Lower leg skin (tissue), 3 donors: ENCODE measurements at regions not wholly inside any gene's neighbourhood (a gene's known extent, or its start where the extent isn't known, plus 50 kb on each side); places are given as distances from the start of the nearest gene placed in this dataset.

Experiments used
- POLR2A ChIP-seq, 2 donors: fragments of 450-650 bp; IDR thresholded peaks; one replicate each; pipeline ENCODE4 v1.6.1; 2016 to 2017; ENCODE audit warnings: antibody characterized with exemption in 2 of 2, mild to moderate bottlenecking in 1 of 2, moderate library complexity in 1 of 2
- TF ChIP-seq, protein P1 (sequence below), 3 donors: fragments of 450-650 bp; IDR thresholded peaks; one replicate each; pipeline ENCODE4 v1.5.1; 2016; ENCODE audit warnings: antibody characterized with exemption in 3 of 3, mild to moderate bottlenecking in 3 of 3, moderate library complexity in 2 of 3

DNA sequence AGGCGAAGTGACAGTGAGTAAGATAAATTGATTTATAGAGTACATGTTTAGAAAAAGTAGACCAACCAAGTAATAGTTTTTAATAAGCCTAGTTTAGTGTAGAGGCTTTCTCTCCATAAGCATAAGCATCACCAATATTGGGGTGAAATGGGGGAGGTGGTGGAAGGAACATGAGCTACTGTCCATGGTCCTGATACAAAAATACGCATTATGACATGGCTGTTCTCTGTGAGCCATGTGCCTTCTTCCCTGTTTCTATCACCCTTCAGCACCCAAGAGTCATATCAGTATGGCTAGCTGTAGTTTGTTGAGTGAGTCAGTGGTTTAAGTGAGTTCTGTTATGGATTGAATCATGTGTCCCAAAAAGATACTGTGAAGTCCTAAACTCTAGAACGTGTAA lies 150.8 kb downstream of the EDN1 start:
- no peak for TF ChIP-seq POLR2A (IDR thresholded peaks at IDR 0.05)
- TF ChIP-seq, protein P1, sequence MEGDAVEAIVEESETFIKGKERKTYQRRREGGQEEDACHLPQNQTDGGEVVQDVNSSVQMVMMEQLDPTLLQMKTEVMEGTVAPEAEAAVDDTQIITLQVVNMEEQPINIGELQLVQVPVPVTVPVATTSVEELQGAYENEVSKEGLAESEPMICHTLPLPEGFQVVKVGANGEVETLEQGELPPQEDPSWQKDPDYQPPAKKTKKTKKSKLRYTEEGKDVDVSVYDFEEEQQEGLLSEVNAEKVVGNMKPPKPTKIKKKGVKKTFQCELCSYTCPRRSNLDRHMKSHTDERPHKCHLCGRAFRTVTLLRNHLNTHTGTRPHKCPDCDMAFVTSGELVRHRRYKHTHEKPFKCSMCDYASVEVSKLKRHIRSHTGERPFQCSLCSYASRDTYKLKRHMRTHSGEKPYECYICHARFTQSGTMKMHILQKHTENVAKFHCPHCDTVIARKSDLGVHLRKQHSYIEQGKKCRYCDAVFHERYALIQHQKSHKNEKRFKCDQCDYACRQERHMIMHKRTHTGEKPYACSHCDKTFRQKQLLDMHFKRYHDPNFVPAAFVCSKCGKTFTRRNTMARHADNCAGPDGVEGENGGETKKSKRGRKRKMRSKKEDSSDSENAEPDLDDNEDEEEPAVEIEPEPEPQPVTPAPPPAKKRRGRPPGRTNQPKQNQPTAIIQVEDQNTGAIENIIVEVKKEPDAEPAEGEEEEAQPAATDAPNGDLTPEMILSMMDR (IDR thresholded peaks at IDR 0.05), result no peak
